Fibroblast of gingiva (primary cell): ENCODE measurements at regions not wholly inside any gene's neighbourhood (a gene's known extent, or its start where the extent isn't known, plus 50 kb on each side); places are given as distances from the start of the nearest gene placed in this dataset.
A peak's percentile ranks its signal among the peaks of the same experiment; 100 is the strongest.

ENCODE experiments used
- DNase-seq: peaks from one replicate; pipeline ENCODE4 v3.0.0-alpha.2; 2011; ENCODE audit warnings: low read depth

DNA sequence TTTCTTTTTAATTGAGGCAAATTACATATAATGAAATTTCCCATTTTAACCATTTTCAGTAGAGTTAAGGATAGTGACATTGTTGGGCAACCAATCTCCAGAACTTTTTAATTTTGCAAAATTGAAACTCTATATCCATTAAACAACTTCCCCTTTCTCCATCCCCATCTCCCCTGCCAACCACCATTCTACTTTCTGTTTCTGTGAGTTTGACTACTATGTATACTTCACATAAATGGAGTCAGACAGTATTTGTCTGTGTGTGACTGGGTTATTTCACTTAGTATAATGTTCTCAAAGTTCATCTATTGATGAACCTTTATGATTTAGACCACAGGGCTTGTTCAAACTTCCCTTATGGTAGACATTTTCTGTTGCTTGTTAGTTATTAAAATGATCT, 364.5 kb upstream of the MAD2L1 start:
- no peak for DNase-seq

DNA sequence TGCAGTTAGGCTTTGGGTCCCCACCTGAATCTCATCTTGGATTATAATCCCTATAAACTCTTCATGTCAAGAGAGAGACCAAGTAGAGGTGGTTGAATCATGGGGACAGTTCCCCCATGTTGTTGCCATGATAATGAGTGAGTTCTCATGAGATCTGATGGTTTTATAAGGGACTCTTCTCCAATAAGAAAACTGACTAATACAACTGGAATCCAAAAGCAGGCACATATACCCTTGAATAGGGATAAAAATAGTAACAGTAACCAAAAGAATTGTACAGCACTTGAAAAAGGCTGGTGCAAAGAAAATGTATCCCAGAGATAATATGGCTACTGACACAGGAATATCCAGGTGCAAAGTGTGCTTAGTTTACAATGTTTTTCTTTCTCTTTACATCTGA, 351.5 kb upstream of the MAD2L1 start:
- DNase-seq: no peak

DNA sequence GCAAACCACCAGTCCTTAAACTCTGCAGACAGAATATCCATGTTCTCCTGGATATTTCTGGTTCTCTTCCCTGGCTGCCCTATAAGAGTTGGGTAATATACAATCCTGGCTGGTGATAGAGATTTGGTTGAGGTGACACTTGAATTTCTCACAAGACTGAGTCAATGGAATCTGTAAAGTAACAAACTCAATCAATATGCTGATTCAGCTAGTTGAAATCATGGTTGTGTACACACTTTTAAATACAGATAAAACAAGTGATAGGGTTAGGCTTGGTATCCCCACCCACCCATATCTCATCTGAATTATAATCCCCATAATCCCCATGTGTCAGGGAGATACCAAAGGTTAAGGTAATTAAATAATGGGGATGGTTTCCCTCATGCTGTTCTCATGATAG, 349.2 kb upstream of the MAD2L1 start:
- DNase-seq: no peak

DNA sequence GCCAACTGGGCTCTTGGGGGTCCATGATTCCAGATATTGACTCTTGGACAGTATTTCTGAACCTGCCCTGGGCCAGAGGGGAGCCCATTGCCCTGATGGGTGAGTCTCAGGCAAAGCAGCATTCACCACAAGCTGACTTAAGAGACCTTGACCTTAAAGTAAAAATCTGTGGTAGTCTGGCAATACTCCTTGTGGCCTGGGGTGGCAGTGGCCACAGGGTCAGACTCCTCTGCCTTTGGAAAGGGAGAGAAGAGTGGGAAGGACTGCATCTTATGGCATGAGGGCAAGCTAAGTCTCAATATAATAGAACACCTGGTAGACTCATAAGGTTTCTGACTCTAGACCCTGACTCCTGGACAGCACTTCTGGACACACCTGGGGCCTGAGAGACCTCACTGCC, 340.3 kb upstream of the MAD2L1 start:
- no peak for DNase-seq

DNA sequence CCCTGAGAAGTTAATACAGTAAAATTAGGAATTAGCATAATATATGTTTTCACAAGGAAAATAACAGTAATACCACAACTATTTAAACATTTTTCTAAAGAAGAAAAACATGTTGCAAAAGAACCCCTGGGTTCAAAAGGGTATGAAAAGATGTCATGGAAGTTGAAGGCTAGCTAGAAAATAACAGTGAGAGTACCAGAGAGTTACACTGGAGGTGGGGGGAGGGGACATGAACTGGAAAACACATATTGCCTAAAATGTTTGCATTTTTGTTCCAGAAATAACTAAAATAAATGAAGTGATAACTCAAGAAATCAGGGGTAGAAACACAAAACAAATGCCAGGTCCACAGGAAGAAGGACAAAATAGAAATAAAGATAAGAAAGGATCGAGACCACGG, 336.6 kb upstream of the MAD2L1 start:
- DNase-seq: no peak

DNA sequence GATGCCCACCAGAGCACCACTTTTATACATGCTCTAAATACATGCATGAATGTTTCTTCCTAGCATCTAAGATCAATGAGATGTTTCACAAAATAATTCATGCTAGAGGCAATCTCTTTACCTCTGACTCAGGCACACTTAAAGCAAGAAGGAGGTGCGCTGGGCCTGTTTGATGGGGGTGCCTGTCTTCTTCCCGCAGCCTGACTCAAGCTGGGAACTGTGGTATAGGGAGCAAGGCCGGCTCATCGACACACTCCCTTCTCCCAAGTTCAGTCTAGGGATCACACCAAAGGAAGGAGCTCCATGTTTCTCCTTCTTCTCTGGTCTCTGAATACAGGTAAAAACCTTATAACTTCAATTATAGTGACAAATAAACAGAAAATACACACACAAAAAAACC, 333.8 kb upstream of the MAD2L1 start:
- no peak for DNase-seq

DNA sequence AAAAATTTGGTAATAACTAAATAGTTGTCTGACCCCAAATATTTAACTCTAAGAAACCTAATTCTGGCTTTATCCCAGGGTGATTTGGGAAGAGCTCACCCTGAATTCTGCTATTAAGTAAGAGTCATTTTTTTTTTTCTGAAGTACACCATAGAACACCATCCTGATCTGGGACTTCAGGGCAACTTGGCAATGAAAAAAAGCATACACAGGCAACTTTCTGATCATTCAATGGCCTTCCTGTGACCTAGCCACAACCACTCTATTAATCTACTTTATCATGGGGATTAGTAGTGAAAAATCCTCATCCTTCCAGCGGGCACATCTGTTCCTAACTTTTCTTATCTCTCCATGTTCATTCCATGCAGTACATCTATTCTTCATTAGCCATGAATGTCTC, 333.2 kb upstream of the MAD2L1 start:
- DNase-seq: no peak

DNA sequence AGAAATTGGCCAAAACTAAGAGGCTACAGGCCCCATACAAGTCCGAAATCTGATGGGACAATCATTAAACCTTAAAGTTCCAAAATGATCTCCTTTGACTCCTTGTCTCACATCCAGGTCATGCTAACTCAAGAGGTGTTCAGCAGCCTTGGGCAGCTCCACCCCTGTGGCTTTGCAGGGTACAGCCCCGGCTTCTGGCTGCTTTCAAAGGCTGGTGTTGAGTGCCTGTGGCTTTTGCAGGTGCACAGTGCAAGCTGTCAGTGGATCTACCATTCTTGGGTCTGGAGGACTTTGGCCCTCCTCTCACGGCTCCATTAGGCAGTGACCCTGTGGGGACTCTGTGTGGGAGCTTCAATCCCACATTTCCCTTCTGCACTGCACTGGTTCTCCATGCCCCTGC, 329.1 kb upstream of the MAD2L1 start:
- DNase-seq: no peak

DNA sequence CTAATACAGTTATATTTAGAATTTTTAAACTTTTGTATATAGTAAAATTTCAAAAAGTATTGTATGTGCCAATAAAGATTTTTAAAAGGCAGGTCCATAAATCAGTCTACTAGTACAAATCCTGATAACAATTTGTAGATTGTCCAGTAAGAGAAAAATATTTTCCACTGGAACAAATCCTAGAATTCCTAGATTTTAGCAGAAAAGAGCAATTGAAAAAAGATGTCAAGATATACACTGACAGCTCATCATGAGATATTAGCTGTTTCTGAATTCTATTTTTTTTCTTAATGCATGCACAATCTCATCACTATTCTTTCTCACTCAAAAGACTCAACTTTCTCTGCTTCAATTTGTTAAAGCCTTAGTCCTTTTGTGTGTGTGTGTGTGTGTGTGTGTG, 289.2 kb upstream of the MAD2L1 start:
- no peak for DNase-seq

DNA sequence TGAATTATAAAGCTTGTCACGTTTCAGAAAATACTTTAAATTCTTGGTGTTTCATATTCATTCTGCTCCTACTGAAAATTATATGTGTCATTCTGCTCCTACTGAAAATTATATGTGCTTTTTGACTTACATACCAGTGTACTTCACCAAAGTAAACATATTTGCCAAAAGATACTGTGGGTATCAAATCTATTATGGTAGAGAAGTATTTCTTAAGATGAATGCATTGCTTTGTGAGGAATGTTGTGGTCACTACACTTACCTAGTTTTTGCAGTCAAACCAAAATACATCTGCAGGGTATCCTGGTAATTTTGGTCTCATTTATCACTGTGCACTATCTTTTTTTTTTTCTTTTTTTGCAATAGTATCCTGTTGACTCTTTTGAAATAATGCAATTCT, 287.7 kb upstream of the MAD2L1 start:
- DNase-seq: no peak

DNA sequence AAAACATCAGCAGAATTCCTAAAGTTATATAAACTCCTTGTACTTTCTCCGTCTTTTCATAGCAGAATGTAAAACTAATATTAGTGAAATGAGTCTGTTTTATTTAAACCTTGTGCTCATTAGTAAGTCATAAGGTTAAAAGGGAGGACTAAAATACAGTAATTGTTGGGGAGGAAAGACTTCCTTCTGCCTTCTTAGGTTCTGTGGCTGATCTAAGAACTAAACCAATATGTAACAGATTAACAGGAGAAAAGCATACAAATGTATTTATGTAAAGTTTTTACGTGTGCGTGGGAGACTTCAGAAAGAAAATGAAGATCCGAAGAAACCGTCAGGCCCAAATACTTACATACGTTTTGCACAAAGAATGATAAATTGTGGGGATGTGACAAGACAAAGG, 286.6 kb upstream of the MAD2L1 start:
- DNase-seq: no peak

DNA sequence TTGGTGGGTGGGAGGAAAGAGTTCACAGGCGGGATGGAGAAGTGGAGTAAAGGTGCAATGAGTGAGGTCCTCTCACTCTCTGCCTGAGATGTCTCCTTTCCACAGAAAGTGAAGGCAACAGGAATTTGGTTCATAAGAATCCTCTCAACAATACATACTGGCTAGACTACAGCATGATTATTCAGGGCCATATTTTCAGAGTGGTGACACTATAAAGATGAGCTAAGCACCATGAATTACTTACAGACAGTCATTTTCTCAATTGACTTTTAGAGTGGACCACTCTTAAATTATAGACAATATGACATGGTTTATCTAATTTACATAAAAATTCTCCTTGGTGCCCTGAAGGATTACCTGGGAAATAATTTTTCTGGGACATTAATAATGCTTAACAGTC, 286.1 kb upstream of the MAD2L1 start:
- no peak for DNase-seq

DNA sequence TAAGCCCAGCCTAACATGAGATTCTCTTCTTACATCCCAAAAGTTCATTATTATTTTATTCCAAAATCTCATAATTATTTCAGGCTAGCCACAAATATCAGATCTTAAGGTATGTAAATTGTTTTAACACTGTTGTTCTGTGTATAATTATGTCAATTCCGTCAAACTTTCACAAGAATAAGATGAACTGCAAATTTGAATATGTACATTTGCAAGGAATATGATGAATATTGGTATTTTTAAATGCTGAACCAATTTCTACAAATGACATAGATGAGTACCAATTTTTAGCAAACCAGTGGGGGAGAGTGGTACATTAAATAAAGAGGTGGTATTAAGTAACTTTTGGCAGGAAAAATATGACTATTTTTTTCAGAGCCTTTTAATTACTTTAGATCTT, 282.3 kb upstream of the MAD2L1 start:
- DNase-seq: no peak

DNA sequence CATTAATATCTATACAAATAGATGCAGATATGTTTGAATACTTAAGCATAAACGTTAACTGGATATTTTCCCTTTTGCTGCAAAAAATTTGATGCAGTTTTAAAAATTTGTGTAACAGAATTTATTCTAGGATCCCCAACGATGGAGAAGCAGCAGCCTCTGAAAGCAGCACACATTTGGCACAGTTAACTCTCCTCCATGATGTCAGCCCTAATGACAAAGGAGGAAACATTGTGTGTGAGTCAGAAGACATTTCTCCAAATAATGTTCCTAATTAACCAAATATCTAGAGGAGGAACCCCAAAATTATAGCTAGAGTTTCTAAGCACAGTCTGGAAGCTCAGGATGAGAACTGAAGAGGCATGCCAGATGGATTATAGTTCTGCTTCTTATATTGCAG, 281.9 kb upstream of the MAD2L1 start:
- DNase-seq: peak; percentile 7

DNA sequence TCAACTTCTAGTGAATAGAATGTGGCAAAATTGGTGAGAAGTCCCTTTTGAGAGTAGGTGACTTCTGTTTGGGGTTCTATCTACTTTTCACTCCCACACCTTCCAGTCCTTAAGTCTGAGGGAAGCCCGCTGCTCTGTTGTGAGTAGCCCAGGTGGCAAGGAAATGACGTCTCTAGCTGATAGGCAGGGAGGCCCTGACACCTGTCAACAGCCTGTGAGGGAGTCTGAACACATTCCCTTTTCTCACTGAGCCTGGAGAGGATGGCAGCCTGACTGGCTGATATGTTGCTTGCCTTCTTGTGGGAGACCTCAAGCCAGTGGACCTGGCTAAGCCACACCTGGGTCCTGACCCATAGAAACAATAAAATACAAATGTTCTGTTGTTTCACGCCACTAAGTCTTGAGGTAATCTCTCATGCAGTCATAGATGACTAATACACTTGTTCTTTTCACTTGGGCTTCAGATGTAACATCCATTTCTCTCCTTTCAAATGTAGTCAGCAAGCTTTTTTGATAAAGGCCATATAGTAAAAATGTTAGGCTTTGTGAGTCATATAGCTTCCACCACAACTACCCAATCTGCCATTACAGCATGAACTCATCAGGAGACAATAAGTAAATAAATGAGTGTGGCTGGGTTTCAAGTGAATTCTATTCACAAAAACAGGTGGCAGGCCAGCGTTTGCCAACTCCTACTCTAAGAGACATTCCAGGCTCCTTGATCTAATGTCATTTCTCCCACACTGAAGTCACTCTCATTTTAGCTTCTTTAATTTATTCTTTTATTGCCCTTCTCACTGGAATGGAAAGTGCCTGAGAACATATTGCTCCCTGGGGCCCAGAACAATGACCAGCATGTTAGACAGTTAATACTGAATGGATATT, 265.1 kb upstream of the MAD2L1 start:
- DNase-seq: no peak

DNA sequence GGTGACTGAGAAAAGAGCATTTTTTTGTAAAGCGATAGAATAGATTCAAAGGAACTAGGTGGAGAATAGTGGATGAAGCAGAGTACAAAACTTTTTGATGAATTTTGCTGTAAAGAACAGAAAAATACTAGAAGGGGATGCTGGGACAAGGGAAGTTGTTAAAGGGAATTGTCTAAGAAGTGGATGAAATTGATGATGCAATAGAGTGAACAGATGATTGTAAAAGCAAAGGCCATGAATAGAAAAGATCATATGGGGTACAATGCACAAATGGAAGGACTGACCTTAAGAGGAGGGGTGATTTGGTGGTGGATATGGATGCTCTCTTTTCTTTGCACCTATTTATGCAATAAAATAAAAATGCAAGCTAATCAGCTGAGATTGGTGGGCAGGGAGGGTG, 262.7 kb upstream of the MAD2L1 start:
- DNase-seq: no peak

DNA sequence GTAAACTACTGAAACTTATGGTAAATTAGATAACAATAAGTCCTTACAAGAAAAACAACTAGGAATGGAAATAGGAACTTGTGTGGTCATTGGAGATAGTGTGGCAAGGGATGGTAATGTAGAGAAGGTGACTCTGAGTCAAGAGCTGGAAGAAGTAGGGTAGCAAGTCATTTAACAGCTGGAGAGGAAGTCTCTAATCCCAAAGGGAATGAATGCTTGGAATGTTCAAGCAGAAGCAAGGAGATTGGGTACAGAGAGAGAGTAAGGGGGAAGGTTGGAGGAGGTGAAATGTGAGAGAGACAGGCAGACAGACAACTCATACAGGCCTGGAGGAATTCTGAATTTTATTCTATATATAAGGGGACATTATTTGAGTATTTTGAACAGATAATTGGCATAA, 260.6 kb upstream of the MAD2L1 start:
- no peak for DNase-seq

DNA sequence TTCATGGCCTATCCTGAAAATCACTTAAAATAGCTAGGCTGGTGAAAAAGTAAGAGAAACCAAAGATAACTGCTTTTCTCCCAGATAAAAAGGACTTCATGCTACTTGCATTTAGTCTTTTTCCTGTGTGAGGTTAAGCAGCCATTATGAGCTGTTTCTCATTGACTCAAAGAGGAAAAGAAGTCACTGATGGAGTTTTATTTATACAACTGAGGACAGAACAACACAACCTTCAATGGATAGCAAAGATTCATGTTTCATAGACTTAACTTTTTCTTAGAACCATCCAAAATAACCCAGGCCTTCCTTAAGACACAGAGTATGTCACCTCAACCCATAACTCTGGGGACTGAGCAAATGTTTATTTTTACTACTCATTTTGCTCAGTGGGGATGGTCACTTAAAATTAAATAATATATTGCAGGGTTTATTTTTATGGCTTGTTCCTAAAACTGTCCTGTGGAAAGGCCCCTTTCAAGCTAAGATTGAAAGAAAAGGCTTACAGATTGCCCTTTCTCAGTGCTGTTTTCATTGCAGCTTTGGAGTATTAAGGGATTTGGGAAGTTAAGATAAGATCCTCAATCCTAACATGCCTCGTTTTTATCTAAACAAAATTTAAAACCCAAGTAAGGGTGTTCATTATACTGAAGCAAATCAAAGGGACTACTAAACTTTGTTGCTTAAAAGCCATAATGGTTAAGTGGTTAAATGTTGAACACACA, 252.6 kb upstream of the MAD2L1 start:
- no peak for DNase-seq

DNA sequence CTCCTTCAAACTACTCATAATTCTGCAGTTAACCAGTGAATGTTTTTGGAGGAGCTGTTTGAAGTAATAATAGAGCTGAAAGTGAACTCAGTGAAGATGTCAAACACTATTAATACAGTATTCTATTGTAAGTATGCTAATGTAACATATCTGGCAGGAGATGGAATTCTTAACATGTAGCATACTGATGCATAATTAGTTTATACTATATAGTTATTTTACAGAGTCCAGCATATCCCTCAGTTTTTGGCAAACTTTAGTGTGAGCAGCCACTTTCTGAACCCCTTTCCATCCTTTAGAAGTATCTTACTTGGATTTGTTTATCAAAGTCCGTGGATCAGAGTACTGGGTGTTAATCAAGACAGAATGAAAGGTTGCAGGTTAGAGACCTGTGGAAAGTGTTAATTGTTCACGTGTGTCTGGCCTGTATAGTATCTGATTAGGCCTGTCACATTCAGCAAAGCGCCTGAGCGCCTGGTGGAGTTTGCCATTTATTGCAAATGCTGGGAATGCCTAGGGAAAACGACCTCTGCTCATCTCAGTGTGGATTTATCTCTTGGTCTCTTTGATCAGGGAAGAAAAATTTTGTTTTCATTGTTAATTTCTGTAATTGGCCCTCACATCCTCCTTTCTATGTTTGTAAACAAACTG, 251.7 kb upstream of the MAD2L1 start:
- no peak for DNase-seq

DNA sequence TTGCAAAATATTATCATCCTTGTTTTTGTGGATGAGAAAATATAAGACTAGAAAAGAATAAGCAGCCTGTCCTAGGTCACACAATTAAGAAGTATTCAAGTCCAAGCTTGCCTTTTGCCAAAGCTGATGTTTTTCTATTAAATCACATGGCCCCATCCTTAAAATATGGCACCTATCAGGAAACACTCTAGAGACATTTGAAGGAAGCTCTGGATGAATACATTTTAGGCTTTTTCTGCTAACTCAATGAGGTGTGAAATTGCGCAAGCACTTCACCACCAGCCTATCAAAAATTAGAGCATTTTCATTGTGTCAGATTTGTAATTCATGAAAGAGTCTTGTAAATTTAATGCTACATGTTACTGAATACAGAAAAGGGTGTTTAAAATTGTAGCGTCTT, 251.1 kb upstream of the MAD2L1 start:
- no peak for DNase-seq

DNA sequence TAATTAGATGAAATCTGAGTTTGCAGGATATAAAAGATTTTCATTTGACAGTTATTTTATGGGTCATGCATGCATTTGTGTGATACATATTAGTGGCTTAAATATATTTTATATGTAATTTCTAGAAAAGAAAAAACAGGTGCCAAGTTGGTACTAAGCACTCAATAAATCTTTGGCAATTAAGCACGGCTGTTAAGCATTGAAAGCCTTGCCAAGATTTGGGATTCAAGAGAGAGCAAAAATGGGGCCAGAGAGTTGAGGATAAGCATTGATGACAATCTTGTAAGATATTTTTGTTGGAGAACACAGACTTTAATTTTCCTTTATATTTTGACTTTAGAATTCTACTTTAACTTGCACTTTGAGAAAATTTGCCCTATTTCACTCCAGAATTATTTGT, 249.8 kb upstream of the MAD2L1 start:
- DNase-seq: no peak

DNA sequence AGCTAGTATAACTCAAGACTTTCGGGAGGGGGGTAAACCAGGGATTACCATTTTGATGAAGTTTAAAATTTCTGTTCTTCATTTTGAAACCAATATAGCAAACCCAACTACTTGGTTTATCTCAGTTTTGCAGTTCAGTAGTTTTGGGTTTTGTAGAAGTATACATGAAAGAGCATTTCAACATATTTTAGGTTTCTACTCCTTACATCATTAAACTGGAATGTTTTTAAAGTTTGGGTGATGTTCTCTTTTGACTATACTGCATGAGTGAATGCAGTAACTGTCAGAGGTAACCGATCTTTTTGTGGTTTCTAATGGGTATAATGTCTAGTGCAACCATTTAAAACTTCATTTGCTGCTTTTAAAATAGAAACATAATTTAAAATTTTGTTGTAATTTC, 248.3 kb upstream of the MAD2L1 start:
- DNase-seq: no peak

DNA sequence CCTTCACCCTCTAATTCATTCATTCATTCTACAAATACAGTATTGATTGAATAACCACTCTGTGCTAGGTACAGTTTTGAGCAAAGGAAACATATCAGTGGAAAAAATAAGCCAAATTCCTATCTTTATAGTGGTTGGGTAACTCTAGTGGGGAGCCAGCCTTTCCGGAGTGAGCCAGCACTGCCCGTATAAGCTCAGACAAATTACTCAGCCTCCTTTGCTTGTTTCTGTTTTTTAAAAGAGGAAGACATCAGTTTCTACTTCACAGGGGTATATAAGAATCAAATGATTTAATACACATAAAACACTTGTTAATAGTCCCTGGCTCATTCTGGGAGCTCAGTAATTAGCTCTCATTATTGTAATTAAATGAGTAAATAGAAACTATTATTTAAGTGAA, 238.2 kb upstream of the MAD2L1 start:
- DNase-seq: no peak
